Gastroesophageal sphincter (tissue), 4 donors: ENCODE measurements at regions not wholly inside any gene's neighbourhood (a gene's known extent, or its start where the extent isn't known, plus 50 kb on each side); places are given as distances from the start of the nearest gene placed in this dataset.
"Not testable (repeated sequence)": the region's sequence is repeated elsewhere in the genome, so short reads cannot be mapped to it uniquely, and the experiment has no call there.

ENCODE experiments used
- ATAC-seq: fragments of 150-250 bp; one replicate; pipeline ENCODE4 v1.9.1; 2016; ENCODE audit warnings: mild to moderate bottlenecking, moderate library complexity
- H3K27ac ChIP-seq, 4 donors: fragments of 200-600 bp; sonication (generic) in 3 of 4; 1 replicate in 3 of 4; 2 replicates in 1 of 4; pipeline ENCODE4 v1.5.1; 2016 to 2019
- H3K27me3 ChIP-seq: fragments of 200-600 bp; sonication (generic); one replicate; pipeline ENCODE4 v1.5.1; 2019
- H3K36me3 ChIP-seq, 2 donors: fragments of 200-600 bp; sonication (generic); one replicate each; pipeline ENCODE4 v1.5.1; 2019; ENCODE audit warnings: control low read depth in 1 of 2
- H3K4me1 ChIP-seq, 3 donors: fragments of 200-600 bp; sonication (generic); 1 replicate in 2 of 3; 2 replicates in 1 of 3; pipeline ENCODE4 v1.5.1; 2016 to 2019; ENCODE audit warnings: control low read depth in 2 of 3
- H3K4me3 ChIP-seq, 2 donors: fragments of 200-600 bp; sonication (generic); one replicate each; pipeline ENCODE4 v1.5.1; 2019; ENCODE audit warnings: mild to moderate bottlenecking in 1 of 2, moderate library complexity in 1 of 2
- H3K9me3 ChIP-seq, 3 donors: fragments of 200-600 bp; sonication (generic); one replicate each; pipeline ENCODE4 v1.5.1; 2017 to 2019; ENCODE audit warnings: control low read depth in 2 of 3
- CTCF ChIP-seq, 4 experiments: fragments of 200-600 bp in 2 of 4; fragments of 450-650 bp in 2 of 4; sonication (generic) in 1 of 4; IDR thresholded peaks; one replicate each; pipeline ENCODE4 v1.5.1; 2017 to 2019; ENCODE audit warnings: antibody characterized with exemption in 4 of 4, mild to moderate bottlenecking in 2 of 4, moderate library complexity in 2 of 4
- EP300 ChIP-seq: sonication (generic); formaldehyde crosslinking; IDR thresholded peaks from one replicate; pipeline ENCODE4 v1.6.1; 2017; ENCODE audit warnings: antibody characterized with exemption, mild to moderate bottlenecking
- POLR2A ChIP-seq, 2 donors: fragments of 450-650 bp; IDR thresholded peaks; one replicate each; pipeline ENCODE4 v1.6.1; 2017; ENCODE audit warnings: antibody characterized with exemption in 2 of 2, mild to moderate bottlenecking in 2 of 2, moderate library complexity in 1 of 2
- POLR2AphosphoS5 ChIP-seq: sonication (generic); formaldehyde crosslinking; IDR thresholded peaks from one replicate; pipeline ENCODE4 v1.6.1; 2017; ENCODE audit warnings: antibody characterized with exemption
- WGBS, 2 donors: methylation state at CpG; one replicate each; pipeline ENCODE4 v1.1.5; 2018; ENCODE audit warnings: low coverage in 1 of 2; 5-methylcytosine and 5-hydroxymethylcytosine counted together

GRCh38 chr7:110317541-110318265 is 773.2 kb upstream of the LRRN3 start:
- H3K9me3 ChIP-seq, result peaks cover 0 to 8% (median 0%) of the 10 kb centered on the region in 3 donors
- ATAC-seq, result no peak
- no peak overlapping the region for H3K27ac ChIP-seq
- TF ChIP-seq POLR2AphosphoS5 (no peak), EP300 (no peak), CTCF (IDR thresholded peaks at IDR 0.05) (no peak), POLR2A (IDR thresholded peaks at IDR 0.05) (no peak)
- H3K36me3 ChIP-seq, result no peaks in the 10 kb centered on the region
- H3K4me3 ChIP-seq, result no peak overlapping the region
- 72 to 74% methylated on average over 2 of the region's 2 CpGs for WGBS, 2 donors
- no peaks in the 10 kb centered on the region for H3K27me3 ChIP-seq
- no peaks in the 10 kb centered on the region for H3K4me1 ChIP-seq

DNA sequence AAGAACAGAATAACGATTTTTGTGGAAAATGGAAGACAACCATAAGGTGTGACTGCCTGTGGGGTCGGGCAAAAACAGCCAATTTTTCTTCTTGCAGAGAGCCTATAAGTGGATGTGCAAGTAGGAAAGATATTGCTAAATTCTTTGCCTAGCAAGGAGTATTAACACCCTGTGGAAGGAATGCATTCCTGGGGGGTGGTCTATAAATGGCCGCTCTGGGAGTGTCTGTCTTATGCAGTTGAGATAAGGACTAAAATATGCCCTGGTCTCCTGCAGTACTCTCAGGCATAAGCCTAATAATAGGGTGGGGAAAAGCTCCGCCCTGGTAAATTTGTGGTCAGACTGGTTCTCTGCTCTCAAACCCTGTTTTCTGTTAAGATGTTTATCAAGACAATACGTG is 770.6 kb upstream of the LRRN3 start:
- H3K27ac ChIP-seq, H3K4me1 ChIP-seq, H3K27me3 ChIP-seq, H3K36me3 ChIP-seq, H3K4me3 ChIP-seq, ATAC-seq, H3K9me3 ChIP-seq: not testable (repeated sequence)
- WGBS, 2 donors, result 84 to 89% methylated on average over 5 of the region's 5 CpGs

DNA sequence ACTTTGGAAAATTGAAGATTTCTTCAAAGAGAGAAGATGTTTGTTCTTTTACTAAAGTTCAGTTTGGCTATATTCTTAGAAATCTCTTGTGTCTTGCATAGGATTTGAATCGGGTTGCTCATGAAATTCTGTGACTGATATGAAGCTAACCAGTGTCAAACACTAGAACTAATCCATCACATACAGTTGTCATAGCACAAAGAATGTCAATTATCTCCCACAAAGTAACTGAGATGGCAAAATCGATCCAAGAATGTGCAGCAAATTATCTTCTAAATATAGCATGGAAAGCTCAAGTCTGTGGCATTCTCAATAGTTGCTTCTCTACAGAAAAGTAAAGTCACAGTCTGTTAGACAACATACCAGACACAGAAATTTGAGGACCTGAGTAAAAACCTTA is 768.1 kb upstream of the LRRN3 start:
- no peak for ATAC-seq
- H3K4me1 ChIP-seq, result no peaks in the 10 kb centered on the region
- no peak overlapping the region for H3K27ac ChIP-seq
- WGBS, 2 donors, result 67 to 69% methylated on average over 2 of the region's 2 CpGs
- H3K36me3 ChIP-seq, result no peaks in the 10 kb centered on the region
- H3K27me3 ChIP-seq, result no peaks in the 10 kb centered on the region
- H3K4me3 ChIP-seq, result no peak overlapping the region
- H3K9me3 ChIP-seq, result peaks cover 0 to 8% (median 0%) of the 10 kb centered on the region in 3 donors
- TF ChIP-seq POLR2AphosphoS5 (no peak), EP300 (no peak), POLR2A (IDR thresholded peaks at IDR 0.05) (no peak), CTCF (IDR thresholded peaks at IDR 0.05) (no peak)

- no peak overlapping the region for H3K27ac ChIP-seq
- 98 to 100% methylated on average over 3 to 4 of the region's 4 CpGs for WGBS, 2 donors
- H3K9me3 ChIP-seq, result no peaks in the 10 kb centered on the region
- no peak overlapping the region for H3K4me3 ChIP-seq
- no peak for ATAC-seq
- TF ChIP-seq POLR2AphosphoS5 (no peak), CTCF (IDR thresholded peaks at IDR 0.05) (no peak), EP300 (no peak), POLR2A (IDR thresholded peaks at IDR 0.05) (no peak)
- H3K27me3 ChIP-seq, result no peaks in the 10 kb centered on the region
- no peaks in the 10 kb centered on the region for H3K36me3 ChIP-seq
- H3K4me1 ChIP-seq, result no peaks in the 10 kb centered on the region
Measured at GRCh38 chr7:110326966-110327365, 764.0 kb upstream of the LRRN3 start.

GRCh38 chr7:110336423-110336822 is 754.5 kb upstream of the LRRN3 start:
- H3K4me1 ChIP-seq, result no peaks in the 10 kb centered on the region
- no peak for TF ChIP-seq POLR2A (IDR thresholded peaks at IDR 0.05)
- TF ChIP-seq POLR2AphosphoS5, result no peak
- no peak for TF ChIP-seq EP300
- TF ChIP-seq CTCF (IDR thresholded peaks at IDR 0.05), result no peak
- H3K27ac ChIP-seq, result no peak overlapping the region
- no peaks in the 10 kb centered on the region for H3K9me3 ChIP-seq
- WGBS, 2 donors, result 50 to 55% methylated on average over 1 of the region's 1 CpG
- no peak overlapping the region for H3K4me3 ChIP-seq
- ATAC-seq, result no peak
- no peaks in the 10 kb centered on the region for H3K27me3 ChIP-seq
- H3K36me3 ChIP-seq, result no peaks in the 10 kb centered on the region
